ENCODE measurements at regions not wholly inside any gene's neighbourhood (a gene's known extent, or its start where the extent isn't known, plus 50 kb on each side); places are given as distances from the start of the nearest gene placed in this dataset.

DNA sequence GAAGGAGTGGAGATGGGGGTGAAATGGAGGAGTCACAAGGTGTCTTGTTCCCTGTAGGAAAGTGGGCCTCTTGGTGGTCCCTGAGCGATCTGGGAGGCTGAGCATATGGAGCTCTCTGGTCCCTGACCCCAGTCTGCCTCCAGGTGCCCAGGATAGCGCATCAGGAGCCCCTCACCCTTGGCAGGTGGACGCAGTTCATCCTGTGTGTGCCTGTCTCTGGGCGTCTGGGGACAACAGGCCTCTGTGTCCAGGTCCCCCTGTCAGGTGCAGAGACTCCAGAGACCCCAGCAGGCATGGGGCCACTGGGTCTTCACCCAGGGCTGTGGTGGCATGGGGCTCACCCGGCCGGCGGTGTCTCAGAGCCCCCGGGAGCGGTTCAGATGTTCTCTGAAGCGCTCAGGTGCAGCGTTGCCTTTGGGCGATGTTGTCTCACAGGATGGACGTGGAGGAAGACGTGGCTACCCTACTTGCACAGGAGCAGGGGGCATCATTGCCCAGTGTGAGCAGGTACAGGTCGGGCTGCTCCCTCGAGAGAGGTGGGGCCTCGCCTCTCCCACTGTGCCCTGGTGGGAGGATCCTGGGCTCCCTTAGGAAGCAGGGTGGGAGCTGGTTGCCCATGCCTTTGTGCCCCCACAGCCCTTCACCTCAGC, 58.1 kb upstream of the TPM4 start:
- Histone ChIP-seq H3K27ac (ENCODE audit: insufficient read depth in 1 of 2, low read depth in 1 of 2, low read length in 2 of 2, poor library complexity in 1 of 2, severe bottlenecking in 2 of 2) (no peak overlapping the region), H3K4me3 (ENCODE audit: control insufficient read depth in 1 of 7, extremely low read depth in 1 of 7, insufficient read depth in 4 of 7, low read depth in 2 of 7, low read length in 6 of 7) (no peak overlapping the region), H3K27me3 (replicated peaks in 2 of 5; ENCODE audit: control insufficient read depth in 4 of 5, insufficient read depth in 5 of 5, low read length in 4 of 5) (no peaks in the 10 kb centered on the region), H3K9me3 (ENCODE audit: control extremely low read depth in 1 of 5, control insufficient read depth in 4 of 5, insufficient read depth in 2 of 5, low read depth in 1 of 5, low read length in 4 of 5) (no peaks in the 10 kb centered on the region), H3K4me1 (ENCODE audit: control extremely low read depth in 1 of 4, control insufficient read depth in 4 of 4, insufficient read depth in 4 of 4, low read length in 3 of 4) (no peaks in the 10 kb centered on the region), H3K36me3 (ENCODE audit: control insufficient read depth in 4 of 4, insufficient read depth in 4 of 4, low read length in 3 of 4) (no peaks in the 10 kb centered on the region)
- POLR2A ChIA-PET, result no interaction called here
- CTCF ChIA-PET, result no interaction called here
- 94% methylated on average over 17 of the region's 17 CpGs for WGBS (ENCODE audit: insufficient coverage)
- DNase-seq, result no peak

DNA sequence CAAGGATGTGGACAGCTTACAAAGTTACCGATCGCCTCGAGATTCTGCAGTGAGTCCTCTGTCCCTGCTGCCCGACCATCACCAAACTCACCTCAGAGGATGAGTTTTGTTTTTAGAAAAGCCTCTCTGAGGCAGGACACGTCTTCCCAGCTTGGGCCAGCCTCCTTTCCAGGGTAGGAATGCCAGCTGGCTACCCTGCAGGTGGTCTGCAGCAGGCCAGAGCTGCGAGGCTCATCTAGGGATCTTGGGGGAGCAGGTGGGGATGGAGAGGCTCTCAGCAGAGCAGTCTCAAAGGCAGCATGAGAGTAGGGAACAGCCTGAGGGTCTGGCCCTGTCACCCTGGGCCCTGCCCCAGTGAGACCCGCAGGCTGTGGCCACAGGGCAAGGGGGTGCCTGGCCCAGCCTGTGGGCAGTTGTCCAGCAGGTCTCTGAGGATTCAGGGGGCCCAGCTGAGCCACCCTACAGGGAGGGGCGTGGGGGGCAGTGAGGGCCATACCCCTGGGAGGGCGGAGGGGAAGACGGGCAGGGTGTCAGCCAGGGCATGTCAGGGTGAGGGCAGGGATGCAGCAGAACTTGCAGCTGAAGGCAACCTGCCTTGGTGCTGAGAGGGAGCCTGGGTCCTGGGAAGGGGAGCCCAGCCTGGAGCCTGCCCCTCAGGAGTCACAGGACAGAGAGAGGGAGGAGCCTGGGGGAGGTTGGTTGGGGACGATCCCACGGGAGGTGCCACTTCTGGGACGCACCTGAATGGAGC, 57.3 kb upstream of the TPM4 start:
- Histone ChIP-seq H3K27me3 (replicated peaks in 2 of 5; ENCODE audit: control insufficient read depth in 4 of 5, insufficient read depth in 5 of 5, low read length in 4 of 5) (no peaks in the 10 kb centered on the region), H3K4me3 (ENCODE audit: control insufficient read depth in 1 of 7, extremely low read depth in 1 of 7, insufficient read depth in 4 of 7, low read depth in 2 of 7, low read length in 6 of 7) (no peak overlapping the region), H3K36me3 (ENCODE audit: control insufficient read depth in 4 of 4, insufficient read depth in 4 of 4, low read length in 3 of 4) (no peaks in the 10 kb centered on the region), H3K9me3 (ENCODE audit: control extremely low read depth in 1 of 5, control insufficient read depth in 4 of 5, insufficient read depth in 2 of 5, low read depth in 1 of 5, low read length in 4 of 5) (no peaks in the 10 kb centered on the region), H3K27ac (ENCODE audit: insufficient read depth in 1 of 2, low read depth in 1 of 2, low read length in 2 of 2, poor library complexity in 1 of 2, severe bottlenecking in 2 of 2) (no peak overlapping the region), H3K4me1 (ENCODE audit: control extremely low read depth in 1 of 4, control insufficient read depth in 4 of 4, insufficient read depth in 4 of 4, low read length in 3 of 4) (no peaks in the 10 kb centered on the region)
- WGBS (ENCODE audit: insufficient coverage), result 100% methylated on average over 13 of the region's 13 CpGs
- ChIA-PET CTCF (no interaction called here), POLR2A (no interaction called here)
- no peak for DNase-seq

DNA sequence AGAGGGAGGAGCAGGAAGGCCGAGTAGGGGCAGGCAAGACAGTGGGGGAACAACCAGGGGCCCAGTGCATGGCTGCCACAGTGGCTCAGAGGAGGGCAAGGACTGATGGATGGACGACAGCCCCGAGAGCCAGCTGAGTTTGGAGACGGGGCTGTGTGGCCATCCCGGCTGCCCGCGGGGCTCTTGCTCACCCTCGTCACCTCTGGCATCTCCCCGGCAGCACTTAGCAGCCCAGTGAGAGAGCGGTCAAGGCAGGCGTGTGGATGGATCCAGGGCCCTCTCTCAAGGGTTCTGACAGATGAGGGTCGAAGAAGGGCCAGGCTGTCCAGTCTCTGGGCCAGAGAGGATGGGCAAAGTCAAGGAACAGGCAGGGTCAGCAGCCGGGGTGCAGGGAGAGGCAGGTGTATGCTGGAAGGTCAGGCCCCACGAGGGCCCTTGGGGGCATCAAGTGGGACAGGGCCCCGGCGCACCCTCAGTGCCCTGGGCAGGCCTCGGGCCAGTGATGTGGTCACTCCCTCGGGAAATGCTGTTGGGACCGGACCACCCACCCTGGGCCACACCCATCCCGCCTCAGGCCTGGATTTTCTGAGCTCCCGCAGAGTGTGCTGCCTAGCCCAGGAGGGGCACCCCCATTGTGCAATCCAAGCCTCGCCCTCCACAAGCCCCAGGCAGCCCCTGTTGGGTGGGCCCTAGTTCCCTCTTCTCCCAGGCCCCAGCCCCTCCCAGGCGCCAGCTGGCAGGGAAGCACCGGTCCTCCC, 56.4 kb upstream of the TPM4 start:
- 93% methylated on average over 24 of the region's 24 CpGs for WGBS (ENCODE audit: insufficient coverage)

DNA sequence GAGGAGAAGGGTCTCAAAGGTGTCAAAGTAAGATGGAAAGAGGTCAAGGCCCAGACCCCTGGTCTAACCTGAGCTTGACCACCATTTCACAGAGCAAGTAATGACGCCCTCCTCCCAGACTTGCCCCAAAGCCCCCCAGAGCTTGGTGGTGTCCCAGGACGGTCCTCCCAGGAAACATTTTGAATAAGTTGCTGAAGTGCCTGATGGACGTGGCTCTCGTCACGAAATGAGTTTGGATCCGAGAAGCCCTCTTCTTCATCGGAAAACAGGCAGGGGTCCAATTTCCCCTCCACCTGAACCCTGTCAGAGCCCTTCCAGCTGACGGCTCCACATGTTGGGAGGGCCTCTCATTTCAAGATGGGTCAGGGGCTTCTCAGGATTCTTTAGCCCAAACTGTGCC, 54.5 kb upstream of the TPM4 start:
- no peaks in the 10 kb centered on the region for H3K36me3 ChIP-seq (ENCODE audit: control insufficient read depth in 4 of 4, insufficient read depth in 4 of 4, low read length in 3 of 4)
- ChIA-PET POLR2A (no interaction called here), CTCF (interaction anchor here (1.2 kb wide), 1 partner anchor 29 kb away, joined by 3 read pairs; no protein-coding TSS in a partner anchor)
- no peak for DNase-seq
- H3K9me3 ChIP-seq (ENCODE audit: control extremely low read depth in 1 of 5, control insufficient read depth in 4 of 5, insufficient read depth in 2 of 5, low read depth in 1 of 5, low read length in 4 of 5), result no peaks in the 10 kb centered on the region
- no peaks in the 10 kb centered on the region for H3K4me1 ChIP-seq (ENCODE audit: control extremely low read depth in 1 of 4, control insufficient read depth in 4 of 4, insufficient read depth in 4 of 4, low read length in 3 of 4)
- WGBS (ENCODE audit: insufficient coverage), result 99% methylated on average over 6 of the region's 8 CpGs
- no peaks in the 10 kb centered on the region for H3K27me3 ChIP-seq (replicated peaks in 2 of 5; ENCODE audit: control insufficient read depth in 4 of 5, insufficient read depth in 5 of 5, low read length in 4 of 5)
- no peak overlapping the region for H3K4me3 ChIP-seq (ENCODE audit: control insufficient read depth in 1 of 7, extremely low read depth in 1 of 7, insufficient read depth in 4 of 7, low read depth in 2 of 7, low read length in 6 of 7)
- H3K27ac ChIP-seq (ENCODE audit: insufficient read depth in 1 of 2, low read depth in 1 of 2, low read length in 2 of 2, poor library complexity in 1 of 2, severe bottlenecking in 2 of 2), result no peak overlapping the region

More for the DNA sequence above, 56.4 kb upstream of the TPM4 start:
- Histone ChIP-seq H3K4me1 (ENCODE audit: control extremely low read depth in 1 of 4, control insufficient read depth in 4 of 4, insufficient read depth in 4 of 4, low read length in 3 of 4) (no peaks in the 10 kb centered on the region), H3K36me3 (ENCODE audit: control insufficient read depth in 4 of 4, insufficient read depth in 4 of 4, low read length in 3 of 4) (no peaks in the 10 kb centered on the region), H3K9me3 (ENCODE audit: control extremely low read depth in 1 of 5, control insufficient read depth in 4 of 5, insufficient read depth in 2 of 5, low read depth in 1 of 5, low read length in 4 of 5) (no peaks in the 10 kb centered on the region), H3K27ac (ENCODE audit: insufficient read depth in 1 of 2, low read depth in 1 of 2, low read length in 2 of 2, poor library complexity in 1 of 2, severe bottlenecking in 2 of 2) (no peak overlapping the region), H3K27me3 (replicated peaks in 2 of 5; ENCODE audit: control insufficient read depth in 4 of 5, insufficient read depth in 5 of 5, low read length in 4 of 5) (no peaks in the 10 kb centered on the region), H3K4me3 (ENCODE audit: control insufficient read depth in 1 of 7, extremely low read depth in 1 of 7, insufficient read depth in 4 of 7, low read depth in 2 of 7, low read length in 6 of 7) (no peak overlapping the region)
- DNase-seq, result no peak
- ChIA-PET POLR2A (no interaction called here), CTCF (no interaction called here)

DNA sequence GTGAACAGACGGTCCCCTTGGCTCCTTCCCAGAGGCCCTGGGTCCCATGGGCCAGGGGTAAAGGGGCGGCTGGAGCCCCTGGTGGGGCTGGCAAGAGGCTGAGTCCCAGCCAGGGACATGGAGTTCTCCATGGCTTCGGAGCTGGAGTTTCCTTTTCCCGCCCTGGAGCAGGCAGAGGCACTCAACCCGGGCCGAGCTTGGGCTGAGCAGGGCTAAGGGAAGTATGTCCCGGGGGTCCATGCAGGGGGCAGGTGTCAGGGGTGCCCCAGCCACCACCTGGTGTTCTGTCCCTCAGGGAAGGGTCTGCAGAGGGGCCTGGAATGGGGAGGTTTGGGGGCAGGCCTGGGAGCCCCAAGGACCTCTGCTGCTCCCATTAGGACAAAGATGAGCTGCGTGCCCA, 54.0 kb upstream of the TPM4 start:
- POLR2A ChIA-PET, result no interaction called here
- no peaks in the 10 kb centered on the region for H3K4me1 ChIP-seq (ENCODE audit: control extremely low read depth in 1 of 4, control insufficient read depth in 4 of 4, insufficient read depth in 4 of 4, low read length in 3 of 4)
- WGBS (ENCODE audit: insufficient coverage), result 91% methylated on average over 7 of the region's 8 CpGs
- CTCF ChIA-PET, result interaction anchor here (1.2 kb wide), 1 partner anchor 29 kb away, joined by 3 read pairs; no protein-coding TSS in a partner anchor
- DNase-seq, result no peak
- no peaks in the 10 kb centered on the region for H3K9me3 ChIP-seq (ENCODE audit: control extremely low read depth in 1 of 5, control insufficient read depth in 4 of 5, insufficient read depth in 2 of 5, low read depth in 1 of 5, low read length in 4 of 5)
- H3K27me3 ChIP-seq (replicated peaks in 2 of 5; ENCODE audit: control insufficient read depth in 4 of 5, insufficient read depth in 5 of 5, low read length in 4 of 5), result no peaks in the 10 kb centered on the region
- no peak overlapping the region for H3K27ac ChIP-seq (ENCODE audit: insufficient read depth in 1 of 2, low read depth in 1 of 2, low read length in 2 of 2, poor library complexity in 1 of 2, severe bottlenecking in 2 of 2)
- H3K4me3 ChIP-seq (ENCODE audit: control insufficient read depth in 1 of 7, extremely low read depth in 1 of 7, insufficient read depth in 4 of 7, low read depth in 2 of 7, low read length in 6 of 7), result no peak overlapping the region
- no peaks in the 10 kb centered on the region for H3K36me3 ChIP-seq (ENCODE audit: control insufficient read depth in 4 of 4, insufficient read depth in 4 of 4, low read length in 3 of 4)

DNA sequence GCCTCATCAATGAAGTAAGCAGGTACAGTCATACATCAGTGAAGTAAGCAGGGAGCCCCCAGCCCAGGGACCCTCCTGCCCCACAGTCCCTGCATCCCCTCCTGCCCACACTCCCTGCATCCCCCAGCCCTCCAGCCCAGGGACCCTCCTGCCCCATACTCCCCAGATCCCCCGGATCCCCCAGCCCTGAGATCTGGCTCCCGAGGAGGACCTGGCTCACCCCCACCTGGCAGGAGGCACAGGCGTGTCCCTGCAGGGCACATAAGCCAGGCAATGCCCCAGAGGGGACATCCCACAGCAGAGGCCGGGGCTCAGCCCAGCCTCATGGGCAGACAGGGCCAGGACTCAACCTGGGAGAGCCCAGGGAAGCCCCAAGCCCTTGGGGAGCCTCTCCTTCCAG, 53.6 kb upstream of the TPM4 start:
- no peaks in the 10 kb centered on the region for H3K9me3 ChIP-seq (ENCODE audit: control extremely low read depth in 1 of 5, control insufficient read depth in 4 of 5, insufficient read depth in 2 of 5, low read depth in 1 of 5, low read length in 4 of 5)
- ChIA-PET CTCF (no interaction called here), POLR2A (no interaction called here)
- DNase-seq, result no peak
- no peaks in the 10 kb centered on the region for H3K27me3 ChIP-seq (replicated peaks in 2 of 5; ENCODE audit: control insufficient read depth in 4 of 5, insufficient read depth in 5 of 5, low read length in 4 of 5)
- no peaks in the 10 kb centered on the region for H3K36me3 ChIP-seq (ENCODE audit: control insufficient read depth in 4 of 4, insufficient read depth in 4 of 4, low read length in 3 of 4)
- H3K27ac ChIP-seq (ENCODE audit: insufficient read depth in 1 of 2, low read depth in 1 of 2, low read length in 2 of 2, poor library complexity in 1 of 2, severe bottlenecking in 2 of 2), result no peak overlapping the region
- H3K4me1 ChIP-seq (ENCODE audit: control extremely low read depth in 1 of 4, control insufficient read depth in 4 of 4, insufficient read depth in 4 of 4, low read length in 3 of 4), result no peaks in the 10 kb centered on the region
- H3K4me3 ChIP-seq (ENCODE audit: control insufficient read depth in 1 of 7, extremely low read depth in 1 of 7, insufficient read depth in 4 of 7, low read depth in 2 of 7, low read length in 6 of 7), result no peak overlapping the region
- 88% methylated on average over 3 of the region's 4 CpGs for WGBS (ENCODE audit: insufficient coverage)

All from common myeloid progenitor, CD34-positive (primary cell).